AG04449 (cell line): ENCODE measurements at regions not wholly inside any gene's neighbourhood (a gene's known extent, or its start where the extent isn't known, plus 50 kb on each side); places are given as distances from the start of the nearest gene placed in this dataset.

Source experiments
- CTCF ChIA-PET: fragments of 350-600 bp; formaldehyde crosslinking; extraction: SDS; loops from one replicate; lab custom pipeline; 2021; ENCODE audit warnings: antibody characterized with exemption; lab: Yijun Ruan, JAX
- POLR2A ChIA-PET: fragments of 400-600, 350-600 bp; formaldehyde crosslinking; extraction: SDS; loops from one replicate; lab custom pipeline; 2020; ENCODE audit warnings: antibody characterized with exemption, inconsistent platforms; lab: Yijun Ruan, JAX
- DNase-seq: peaks from one replicate; pipeline ENCODE4 v3.0.0-alpha.2; 2010; ENCODE audit warnings: low read depth, low spot score
- H3K4me3 ChIP-seq: 2 replicates; pipeline ENCODE4 v1.5.1; 2011; ENCODE audit warnings: low read depth, mild to moderate bottlenecking, control low read depth, low read length
- TF ChIP-seq, protein P1 (sequence below): IDR thresholded peaks from one replicate; pipeline ENCODE4 v1.5.1; 2011; ENCODE audit warnings: mild to moderate bottlenecking, moderate library complexity, low read length, control low read depth, inconsistent platforms; ENCODE audit not compliant: insufficient read depth; ENCODE audit errors: missing control alignments

DNA sequence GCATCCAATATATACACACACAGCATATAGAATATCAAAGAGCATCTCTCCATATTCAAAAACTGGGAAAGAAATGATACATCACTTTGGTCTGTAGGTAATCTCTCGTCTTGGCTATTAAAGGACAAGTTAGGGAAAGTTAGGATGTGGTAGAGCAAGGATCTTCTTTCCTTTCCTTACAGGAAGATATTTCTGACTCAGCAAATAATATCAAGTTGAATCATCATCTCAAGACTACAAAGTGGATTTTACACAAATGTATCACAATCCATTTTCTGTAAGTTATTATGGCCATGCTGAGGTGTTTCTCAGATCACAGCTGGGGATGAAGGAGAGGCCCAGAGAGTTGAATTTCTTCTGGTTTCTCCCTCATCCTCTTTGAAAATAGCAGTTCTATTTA is 651.7 kb upstream of the CCNG1 start:
- DNase-seq, result no peak
- TF ChIP-seq, protein P1, sequence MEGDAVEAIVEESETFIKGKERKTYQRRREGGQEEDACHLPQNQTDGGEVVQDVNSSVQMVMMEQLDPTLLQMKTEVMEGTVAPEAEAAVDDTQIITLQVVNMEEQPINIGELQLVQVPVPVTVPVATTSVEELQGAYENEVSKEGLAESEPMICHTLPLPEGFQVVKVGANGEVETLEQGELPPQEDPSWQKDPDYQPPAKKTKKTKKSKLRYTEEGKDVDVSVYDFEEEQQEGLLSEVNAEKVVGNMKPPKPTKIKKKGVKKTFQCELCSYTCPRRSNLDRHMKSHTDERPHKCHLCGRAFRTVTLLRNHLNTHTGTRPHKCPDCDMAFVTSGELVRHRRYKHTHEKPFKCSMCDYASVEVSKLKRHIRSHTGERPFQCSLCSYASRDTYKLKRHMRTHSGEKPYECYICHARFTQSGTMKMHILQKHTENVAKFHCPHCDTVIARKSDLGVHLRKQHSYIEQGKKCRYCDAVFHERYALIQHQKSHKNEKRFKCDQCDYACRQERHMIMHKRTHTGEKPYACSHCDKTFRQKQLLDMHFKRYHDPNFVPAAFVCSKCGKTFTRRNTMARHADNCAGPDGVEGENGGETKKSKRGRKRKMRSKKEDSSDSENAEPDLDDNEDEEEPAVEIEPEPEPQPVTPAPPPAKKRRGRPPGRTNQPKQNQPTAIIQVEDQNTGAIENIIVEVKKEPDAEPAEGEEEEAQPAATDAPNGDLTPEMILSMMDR, result no peak
- H3K4me3 ChIP-seq, result no peak overlapping the region
- POLR2A ChIA-PET, result no interaction called here
- CTCF ChIA-PET, result no interaction called here

GRCh38 chr5:162786234-162786633 is 651.2 kb upstream of the CCNG1 start:
- H3K4me3 ChIP-seq, result no peak overlapping the region
- ChIA-PET POLR2A (no interaction called here), CTCF (no interaction called here)
- DNase-seq, result no peak
- TF ChIP-seq, protein P1, result no peak

DNA sequence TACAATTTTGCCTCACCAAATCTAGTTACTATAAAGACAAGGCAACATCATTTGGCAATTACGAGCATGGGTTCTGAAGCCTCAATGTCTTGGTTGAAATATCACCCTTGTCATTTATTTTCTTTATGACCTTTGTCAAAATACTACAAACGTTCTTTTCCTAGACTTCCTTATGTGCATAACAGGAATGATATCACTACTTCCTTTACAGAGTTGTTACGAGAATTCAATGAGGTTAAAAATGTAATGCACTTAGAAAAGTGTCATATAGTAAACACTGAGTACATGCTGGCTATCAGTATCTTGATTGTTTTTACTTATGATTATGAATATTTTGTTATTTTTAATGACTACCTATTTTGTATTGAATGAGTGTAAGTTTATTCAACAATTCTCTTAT is 640.9 kb upstream of the CCNG1 start:
- DNase-seq, result no peak
- no peak overlapping the region for H3K4me3 ChIP-seq
- CTCF ChIA-PET, result no interaction called here
- POLR2A ChIA-PET, result no interaction called here
- TF ChIP-seq, protein P1, result no peak

DNA sequence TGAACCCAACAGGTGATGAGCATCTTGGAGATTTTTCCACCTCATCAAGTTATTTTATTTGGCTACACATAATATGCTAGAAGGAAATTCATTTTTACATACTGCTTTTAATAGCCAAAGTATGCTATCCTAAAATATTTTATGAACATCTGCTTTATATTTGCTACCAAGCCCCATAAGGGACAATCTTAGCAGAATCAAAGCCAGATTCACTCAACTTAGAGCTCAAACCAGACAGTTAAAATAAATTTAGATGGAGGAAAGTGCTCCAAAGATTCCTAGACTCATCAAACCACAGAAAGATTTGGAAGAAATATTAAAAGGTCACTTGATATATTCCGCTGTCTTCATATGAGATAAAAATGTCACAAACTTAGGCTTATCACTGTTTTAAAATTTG is 637.1 kb upstream of the CCNG1 start:
- CTCF ChIA-PET, result no interaction called here
- no peak overlapping the region for H3K4me3 ChIP-seq
- no peak for DNase-seq
- POLR2A ChIA-PET, result no interaction called here
- TF ChIP-seq, protein P1, result no peak

- POLR2A ChIA-PET, result no interaction called here
Measured at GRCh38 chr5:162801235-162801634, 636.2 kb upstream of the CCNG1 start.

GRCh38 chr5:162806195-162806594 is 631.2 kb upstream of the CCNG1 start:
- H3K4me3 ChIP-seq, result no peak overlapping the region
- TF ChIP-seq, protein P1, result no peak
- no peak for DNase-seq
- POLR2A ChIA-PET, result no interaction called here
- CTCF ChIA-PET, result no interaction called here

More at GRCh38 chr5:162801235-162801634, 636.2 kb upstream of the CCNG1 start:
- TF ChIP-seq, protein P1, result no peak
- no peak overlapping the region for H3K4me3 ChIP-seq
- DNase-seq, result no peak
- CTCF ChIA-PET, result no interaction called here

DNA sequence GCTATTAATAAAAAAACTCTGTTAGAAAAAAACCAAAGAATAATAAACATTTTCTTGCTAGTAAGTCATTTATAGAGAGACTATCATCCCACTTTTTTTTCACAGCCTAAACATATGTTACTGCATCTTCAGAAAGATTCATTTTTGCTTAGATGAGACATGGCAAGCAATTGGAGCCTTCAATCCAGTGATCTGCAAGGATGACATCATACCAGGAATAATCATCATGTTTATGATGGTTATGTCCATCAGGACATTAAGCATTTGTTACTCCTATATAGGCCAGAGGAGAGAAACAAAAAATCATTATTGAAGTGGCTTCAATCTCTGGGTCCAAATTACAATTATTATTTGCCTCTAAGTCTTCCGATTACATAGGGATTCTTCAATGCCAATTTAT is 626.3 kb upstream of the CCNG1 start:
- CTCF ChIA-PET, result no interaction called here
- no peak overlapping the region for H3K4me3 ChIP-seq
- POLR2A ChIA-PET, result no interaction called here
- no peak for DNase-seq
- TF ChIP-seq, protein P1, result no peak
